PFSK-1 (cell line): ENCODE measurements at regions not wholly inside any gene's neighbourhood (a gene's known extent, or its start where the extent isn't known, plus 50 kb on each side); places are given as distances from the start of the nearest gene placed in this dataset.

Experiments used
- FOXP2 ChIP-seq: optimal IDR thresholded peaks from 2 replicates; pipeline ENCODE3; 2011; ENCODE audit warnings: borderline replicate concordance, control low read depth, inconsistent platforms; ENCODE audit not compliant: insufficient read depth; ENCODE audit errors: extremely low read length, extremely low read depth
- POLR2AphosphoS5 ChIP-seq: IDR thresholded peaks from 2 replicates; pipeline ENCODE4 v1.6.1; 2012; ENCODE audit warnings: low read depth, mild to moderate bottlenecking, control low read depth, low read length, moderate library complexity
- SIN3A ChIP-seq: IDR thresholded peaks from 2 replicates; pipeline ENCODE4 v1.6.1; 2012; ENCODE audit warnings: mild to moderate bottlenecking, low read length, moderate library complexity, borderline replicate concordance; ENCODE audit not compliant: insufficient read depth
- TAF1 ChIP-seq: IDR thresholded peaks from 2 replicates; pipeline ENCODE4 v1.6.1; 2012; ENCODE audit warnings: low read length, control low read depth, borderline replicate concordance; ENCODE audit not compliant: insufficient read depth
- TF ChIP-seq, protein P1 (sequence below), 2 experiments: IDR thresholded peaks; 2 replicates each; pipeline versions ENCODE4 v1.6.1 to v1.8.0; 2011 to 2012; ENCODE audit warnings: low read depth in 2 of 2, low read length in 2 of 2, control low read depth in 1 of 2, inconsistent platforms in 1 of 2, mild to moderate bottlenecking in 1 of 2, moderate library complexity in 1 of 2; ENCODE audit not compliant: insufficient read depth in 1 of 2

DNA sequence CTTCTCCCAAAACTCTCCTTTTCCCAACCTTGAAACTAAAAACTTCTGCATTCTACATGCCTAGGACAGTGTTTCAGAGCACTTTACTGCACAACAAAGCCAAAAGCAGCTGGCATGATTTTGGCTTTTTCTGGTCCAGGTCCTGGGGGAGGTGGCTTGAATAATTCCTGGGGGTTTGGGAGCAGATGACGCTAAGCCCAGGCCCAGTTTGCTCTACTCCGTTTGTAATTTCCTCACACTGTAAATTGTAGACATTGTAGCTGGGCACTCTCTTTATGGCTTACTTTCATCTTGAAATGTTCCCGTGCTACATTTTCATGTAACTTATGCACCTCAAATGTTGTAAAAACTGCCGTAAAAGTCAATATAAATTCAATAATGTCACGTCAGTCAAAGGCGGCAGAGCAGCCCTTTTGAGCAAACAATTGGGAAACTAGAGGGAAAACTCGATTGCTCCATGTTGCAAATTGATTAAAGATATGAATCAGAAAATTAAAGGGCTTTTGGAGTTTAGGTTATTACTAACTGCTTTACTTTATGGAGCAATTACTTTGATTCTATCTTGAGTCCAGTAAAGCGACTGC is 373.2 kb upstream of the SLC14A2 start:
- TF ChIP-seq SIN3A (no peak), FOXP2 (no peak), TAF1 (no peak), POLR2AphosphoS5 (no peak)
- TF ChIP-seq, protein P1, sequence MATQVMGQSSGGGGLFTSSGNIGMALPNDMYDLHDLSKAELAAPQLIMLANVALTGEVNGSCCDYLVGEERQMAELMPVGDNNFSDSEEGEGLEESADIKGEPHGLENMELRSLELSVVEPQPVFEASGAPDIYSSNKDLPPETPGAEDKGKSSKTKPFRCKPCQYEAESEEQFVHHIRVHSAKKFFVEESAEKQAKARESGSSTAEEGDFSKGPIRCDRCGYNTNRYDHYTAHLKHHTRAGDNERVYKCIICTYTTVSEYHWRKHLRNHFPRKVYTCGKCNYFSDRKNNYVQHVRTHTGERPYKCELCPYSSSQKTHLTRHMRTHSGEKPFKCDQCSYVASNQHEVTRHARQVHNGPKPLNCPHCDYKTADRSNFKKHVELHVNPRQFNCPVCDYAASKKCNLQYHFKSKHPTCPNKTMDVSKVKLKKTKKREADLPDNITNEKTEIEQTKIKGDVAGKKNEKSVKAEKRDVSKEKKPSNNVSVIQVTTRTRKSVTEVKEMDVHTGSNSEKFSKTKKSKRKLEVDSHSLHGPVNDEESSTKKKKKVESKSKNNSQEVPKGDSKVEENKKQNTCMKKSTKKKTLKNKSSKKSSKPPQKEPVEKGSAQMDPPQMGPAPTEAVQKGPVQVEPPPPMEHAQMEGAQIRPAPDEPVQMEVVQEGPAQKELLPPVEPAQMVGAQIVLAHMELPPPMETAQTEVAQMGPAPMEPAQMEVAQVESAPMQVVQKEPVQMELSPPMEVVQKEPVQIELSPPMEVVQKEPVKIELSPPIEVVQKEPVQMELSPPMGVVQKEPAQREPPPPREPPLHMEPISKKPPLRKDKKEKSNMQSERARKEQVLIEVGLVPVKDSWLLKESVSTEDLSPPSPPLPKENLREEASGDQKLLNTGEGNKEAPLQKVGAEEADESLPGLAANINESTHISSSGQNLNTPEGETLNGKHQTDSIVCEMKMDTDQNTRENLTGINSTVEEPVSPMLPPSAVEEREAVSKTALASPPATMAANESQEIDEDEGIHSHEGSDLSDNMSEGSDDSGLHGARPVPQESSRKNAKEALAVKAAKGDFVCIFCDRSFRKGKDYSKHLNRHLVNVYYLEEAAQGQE (IDR thresholded peaks at IDR 0.05; ENCODE audit: insufficient read depth in 1 of 2, low read depth in 2 of 2, low read length in 2 of 2), result no peak

DNA sequence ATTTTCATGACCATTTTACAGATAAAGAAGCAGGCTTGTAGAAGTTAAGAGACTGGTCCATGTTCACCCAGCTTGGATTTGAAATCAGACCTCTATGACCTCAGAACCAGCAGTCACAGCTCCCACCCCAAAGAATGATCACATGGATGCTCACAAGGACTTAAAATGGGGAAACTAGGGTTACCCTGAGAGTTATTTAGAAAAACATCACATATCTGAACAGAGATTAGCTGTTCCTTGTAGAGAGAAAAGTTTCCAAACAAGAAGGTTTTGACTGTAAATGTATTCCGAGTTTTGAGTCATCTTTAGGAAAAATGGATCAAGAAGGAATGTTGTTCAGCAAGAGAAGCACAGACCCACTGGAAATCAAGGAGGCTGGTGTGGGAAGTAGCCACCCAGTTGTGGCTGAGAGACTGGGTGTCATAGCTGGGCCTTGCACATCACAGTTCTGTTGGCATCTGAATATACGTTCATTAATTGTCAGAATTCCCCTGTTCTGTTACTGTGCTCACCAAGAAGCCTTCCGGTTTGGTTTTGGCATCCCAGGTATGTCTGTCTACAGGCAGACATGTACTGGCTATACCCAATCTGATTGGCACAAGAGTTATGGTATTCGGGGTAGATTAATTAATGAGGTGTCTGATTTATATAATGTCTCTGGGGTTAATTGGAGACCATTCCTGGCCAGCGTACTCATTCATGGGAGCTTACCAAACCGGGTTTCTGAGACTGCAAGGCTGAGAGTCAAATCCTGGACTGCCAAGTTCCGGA is 371.8 kb upstream of the SLC14A2 start:
- TF ChIP-seq FOXP2, result no peak
- TF ChIP-seq TAF1, result no peak
- TF ChIP-seq, protein P1 (IDR thresholded peaks at IDR 0.05; ENCODE audit: insufficient read depth in 1 of 2, low read depth in 2 of 2, low read length in 2 of 2), result no peak
- no peak for TF ChIP-seq SIN3A
- TF ChIP-seq POLR2AphosphoS5, result no peak

DNA sequence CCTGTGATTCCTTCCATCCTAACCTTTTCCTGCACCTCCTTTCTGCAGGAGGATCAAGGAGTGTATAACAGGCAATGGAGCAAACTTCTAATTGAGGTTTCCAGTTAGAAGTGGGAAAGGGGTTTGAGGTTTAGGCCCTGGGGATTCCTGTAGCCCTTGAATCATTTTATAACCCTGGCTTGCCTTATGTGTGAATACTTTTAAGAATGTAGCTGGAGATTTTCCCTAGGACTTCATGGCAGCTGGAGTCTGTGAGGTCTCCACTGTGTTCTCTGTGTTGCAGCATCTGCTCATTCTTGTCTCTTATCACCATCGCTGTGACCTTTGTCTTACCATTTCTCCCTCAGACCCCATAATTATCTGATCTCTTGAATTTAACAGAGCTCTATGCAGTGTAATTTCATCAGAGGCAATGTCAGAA is 370.2 kb upstream of the SLC14A2 start:
- TF ChIP-seq POLR2AphosphoS5, result no peak

DNA sequence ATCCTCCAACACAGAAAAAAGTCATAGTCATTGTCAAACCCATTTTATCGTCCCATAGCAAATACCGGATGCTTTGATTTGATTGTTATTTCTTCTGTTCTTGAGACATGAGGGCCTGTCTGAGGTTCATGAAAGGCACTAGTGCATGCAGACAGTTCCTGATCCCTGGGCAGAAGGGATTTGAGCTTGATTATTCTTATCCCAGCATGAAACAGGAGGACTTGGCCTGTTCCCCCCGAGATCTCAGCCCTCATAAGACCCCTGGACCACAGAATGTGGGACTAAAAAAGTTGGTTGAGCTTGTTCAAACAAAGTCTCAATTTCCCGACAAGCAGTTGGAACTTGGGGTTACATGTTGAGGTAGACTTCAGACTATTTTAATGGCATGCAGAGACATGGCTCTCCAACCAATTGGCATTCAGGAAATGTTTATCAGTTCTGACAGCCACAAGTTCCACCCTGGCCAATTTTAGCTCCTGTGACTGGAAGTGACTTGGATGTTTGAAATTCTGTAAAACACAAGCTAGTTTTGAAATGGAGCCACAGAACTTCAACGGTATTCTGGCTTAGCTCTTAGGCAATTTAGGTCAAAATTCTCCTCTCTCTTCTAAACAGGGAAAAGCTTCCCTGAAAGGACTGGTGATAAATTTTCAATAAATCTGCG is 366.9 kb upstream of the SLC14A2 start:
- TF ChIP-seq SIN3A (no peak), TAF1 (no peak)

DNA sequence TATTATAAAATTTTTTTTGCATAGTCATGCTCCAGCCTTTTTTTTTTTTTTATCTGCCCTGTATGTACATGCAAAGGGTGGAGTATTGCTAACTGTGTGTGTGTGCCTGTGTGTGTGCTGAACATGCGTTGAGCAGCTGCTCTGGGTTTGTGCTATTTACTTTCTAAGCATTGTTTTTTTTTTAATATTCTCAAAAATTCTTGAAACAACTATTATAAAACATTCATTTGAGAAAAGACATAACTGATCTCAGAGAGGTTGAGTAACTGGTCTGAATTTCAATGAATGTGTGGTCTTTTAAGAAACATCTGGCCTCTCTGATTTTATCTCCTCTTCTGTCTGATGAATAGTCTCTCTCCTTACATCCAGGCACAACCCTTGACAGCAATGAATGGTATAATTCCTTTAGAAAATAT is 366.0 kb upstream of the SLC14A2 start:
- TF ChIP-seq SIN3A, result no peak
- TF ChIP-seq FOXP2, result no peak
- TF ChIP-seq, protein P1 (IDR thresholded peaks at IDR 0.05; ENCODE audit: insufficient read depth in 1 of 2, low read depth in 2 of 2, low read length in 2 of 2), result no peak
- TF ChIP-seq POLR2AphosphoS5, result no peak
- TF ChIP-seq TAF1, result no peak

DNA sequence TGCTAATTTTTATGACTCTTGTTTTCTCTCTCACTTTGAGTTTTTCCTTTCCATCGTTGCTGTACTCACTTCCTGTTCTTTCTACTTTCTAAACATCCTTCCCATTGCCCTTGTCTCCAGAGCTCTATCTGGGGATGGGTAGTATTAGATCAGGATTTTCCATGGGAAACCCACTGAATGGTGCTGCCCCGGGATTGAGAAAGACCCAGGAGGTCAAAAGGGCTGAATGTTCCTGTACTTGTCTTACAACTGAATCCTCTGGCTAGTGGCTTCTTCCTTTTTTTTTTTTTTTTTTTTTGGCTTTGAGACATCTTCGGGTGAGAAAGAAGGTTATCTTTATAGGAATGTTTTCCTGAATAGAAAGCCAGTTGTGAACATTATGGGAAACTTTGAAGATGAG is 364.8 kb upstream of the SLC14A2 start:
- TF ChIP-seq, protein P1 (IDR thresholded peaks at IDR 0.05; ENCODE audit: insufficient read depth in 1 of 2, low read depth in 2 of 2, low read length in 2 of 2), result no peak
- TF ChIP-seq SIN3A, result no peak
- no peak for TF ChIP-seq FOXP2
- TF ChIP-seq POLR2AphosphoS5, result no peak
- TF ChIP-seq TAF1, result no peak
